ENCODE measurements at regions not wholly inside any gene's neighbourhood (a gene's known extent, or its start where the extent isn't known, plus 50 kb on each side); places are given as distances from the start of the nearest gene placed in this dataset.

GRCh38 chr14:26851793-26852192 lies 254.0 kb upstream of the NOVA1 start:
- no peak for DNase-seq (ENCODE audit: low read depth, low spot score)

DNA sequence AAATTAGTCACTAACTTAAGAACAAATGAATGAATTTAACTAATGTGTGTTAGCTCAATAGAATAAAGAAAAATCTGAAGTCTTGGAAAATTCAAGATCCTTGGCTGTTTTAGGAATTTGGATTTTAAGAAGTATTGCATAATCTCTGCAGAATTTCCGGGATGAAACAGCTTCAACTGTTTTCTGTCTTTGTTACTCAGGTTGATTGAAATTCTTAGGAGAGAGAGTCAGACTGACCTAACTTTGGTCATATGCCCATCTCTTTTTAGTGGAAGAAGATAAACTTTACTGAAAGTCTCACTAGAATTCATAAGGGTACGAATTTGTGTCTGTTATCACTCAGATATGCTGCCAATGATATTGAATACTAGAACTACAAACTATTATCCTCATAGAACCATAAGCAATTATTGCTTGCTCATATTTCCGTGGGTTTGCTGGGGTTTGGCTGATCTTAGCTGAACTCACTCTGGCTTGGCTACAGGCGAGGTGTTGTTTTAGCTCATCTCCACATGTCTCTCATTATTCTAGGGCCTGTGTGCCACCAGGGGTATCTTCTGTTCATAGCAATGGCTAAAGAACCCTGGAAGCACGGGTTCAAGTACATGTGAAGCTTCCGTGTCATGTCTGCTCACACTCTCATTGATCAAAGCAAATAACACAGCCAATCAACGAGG lies 257.4 kb upstream of the NOVA1 start:
- no peak for DNase-seq (ENCODE audit: low read depth, low spot score)

- DNase-seq (ENCODE audit: low read depth, low spot score) = no peak
These were observed 259.2 kb upstream of the NOVA1 start for GRCh38 chr14:26856876-26857518.

DNA sequence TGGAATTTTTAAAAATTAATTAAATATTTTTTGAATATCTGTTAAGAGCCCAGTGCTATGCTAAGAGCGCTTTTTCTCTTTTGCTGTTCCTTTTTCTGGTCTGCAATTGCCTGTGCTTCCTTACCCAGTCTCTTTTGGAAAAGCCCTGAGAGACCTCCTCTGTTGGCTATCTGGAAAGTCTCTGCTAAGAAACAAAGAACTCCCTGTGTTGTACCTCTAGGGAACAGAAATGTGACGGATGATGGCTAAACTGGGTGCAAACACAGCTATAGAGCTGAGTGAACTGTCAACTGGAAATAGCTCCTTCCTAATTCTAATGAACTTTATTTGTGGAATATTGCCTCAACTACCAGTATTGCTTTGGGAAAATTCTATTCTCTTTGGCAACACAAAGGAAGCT lies 261.6 kb upstream of the NOVA1 start:
- no peak for DNase-seq (ENCODE audit: low read depth, low spot score)

- DNase-seq (ENCODE audit: low read depth, low spot score) = no peak
These were observed 262.3 kb upstream of the NOVA1 start for GRCh38 chr14:26860111-26860510.

DNA sequence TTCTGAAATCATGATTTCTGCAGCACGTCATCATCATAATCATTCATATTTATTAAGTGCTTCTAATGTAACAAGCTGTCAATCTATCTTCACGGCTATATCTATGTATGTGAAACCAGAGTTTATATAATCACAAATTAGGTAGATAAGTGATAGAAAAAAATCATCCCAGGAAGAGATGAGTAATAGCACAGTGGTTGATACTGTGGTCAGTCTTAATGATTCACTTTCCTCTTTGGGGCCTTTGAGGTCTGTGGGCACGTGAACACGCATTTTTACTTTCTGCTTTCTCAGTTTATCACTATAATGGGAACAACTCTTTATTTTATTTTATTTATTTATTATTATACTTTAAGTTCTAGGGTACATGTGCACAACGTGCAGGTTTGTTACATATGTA lies 265.9 kb upstream of the NOVA1 start:
- no peak for DNase-seq (ENCODE audit: low read depth, low spot score)

DNA sequence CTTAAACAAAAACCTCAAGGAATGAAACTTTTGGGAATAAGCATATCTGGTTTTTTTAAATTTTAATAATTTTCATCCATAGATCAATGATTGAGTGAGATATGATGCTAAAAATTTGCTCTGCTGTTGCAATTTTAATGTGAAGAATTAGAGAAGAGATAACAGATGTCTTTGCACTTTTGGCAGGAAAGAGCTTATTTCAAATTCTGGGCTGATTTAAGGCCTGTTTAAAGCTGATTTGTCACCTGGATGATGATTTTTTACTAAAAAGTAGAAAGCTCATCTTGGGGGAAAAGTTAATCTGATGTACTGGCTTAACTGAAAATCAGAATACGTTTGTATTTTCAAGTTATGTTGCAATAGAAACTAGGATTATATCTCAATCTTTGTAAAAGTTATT lies 268.9 kb upstream of the NOVA1 start:
- no peak for DNase-seq (ENCODE audit: low read depth, low spot score)

- DNase-seq (ENCODE audit: low read depth, low spot score) = no peak
These were observed 269.4 kb upstream of the NOVA1 start for GRCh38 chr14:26867171-26867757.

GRCh38 chr14:26870096-26870495 lies 272.3 kb upstream of the NOVA1 start:
- DNase-seq (ENCODE audit: low read depth, low spot score) = no peak

- no peak for DNase-seq (ENCODE audit: low read depth, low spot score)
These were observed 273.1 kb upstream of the NOVA1 start for GRCh38 chr14:26870722-26871617.

DNA sequence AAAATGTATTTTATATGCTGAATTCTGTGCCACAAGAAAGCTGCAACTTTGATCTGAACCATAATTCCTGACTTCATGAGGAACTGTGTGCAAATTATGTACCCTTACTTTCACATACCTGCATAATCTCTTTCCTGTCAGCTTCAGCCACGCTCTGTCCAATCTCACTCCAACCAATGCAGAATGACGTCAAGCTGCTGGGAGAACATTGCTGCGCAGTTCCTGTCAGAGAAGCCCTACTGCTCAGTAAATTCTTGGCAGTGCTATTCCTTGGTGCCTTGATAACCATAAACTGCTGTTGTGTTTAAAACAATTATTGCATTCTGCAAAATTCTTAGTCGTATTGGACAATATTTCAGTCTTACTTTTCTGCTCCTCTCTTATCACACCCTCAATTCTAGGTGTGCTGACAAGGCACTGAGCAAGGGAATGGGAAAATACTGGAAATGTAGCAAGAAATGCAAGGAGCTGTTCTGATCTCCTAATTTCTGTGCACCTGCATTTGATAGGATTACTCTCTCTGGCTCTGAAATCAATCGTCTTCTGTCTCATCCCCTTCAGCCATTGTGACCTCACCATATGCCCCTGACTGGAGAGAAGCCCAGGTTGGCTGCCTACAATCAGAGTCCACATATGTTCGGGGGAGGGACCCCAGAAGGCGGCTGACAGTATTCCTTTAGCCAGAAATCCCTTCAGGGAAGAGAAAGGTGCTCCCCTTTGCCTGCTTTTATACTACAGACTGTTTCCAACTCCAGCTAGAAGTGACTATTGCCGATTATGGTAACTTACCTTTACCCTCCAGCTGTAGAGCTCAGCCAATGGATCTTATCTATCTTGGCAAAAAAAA lies 274.9 kb upstream of the NOVA1 start:
- DNase-seq (ENCODE audit: low read depth, low spot score) = no peak

DNA sequence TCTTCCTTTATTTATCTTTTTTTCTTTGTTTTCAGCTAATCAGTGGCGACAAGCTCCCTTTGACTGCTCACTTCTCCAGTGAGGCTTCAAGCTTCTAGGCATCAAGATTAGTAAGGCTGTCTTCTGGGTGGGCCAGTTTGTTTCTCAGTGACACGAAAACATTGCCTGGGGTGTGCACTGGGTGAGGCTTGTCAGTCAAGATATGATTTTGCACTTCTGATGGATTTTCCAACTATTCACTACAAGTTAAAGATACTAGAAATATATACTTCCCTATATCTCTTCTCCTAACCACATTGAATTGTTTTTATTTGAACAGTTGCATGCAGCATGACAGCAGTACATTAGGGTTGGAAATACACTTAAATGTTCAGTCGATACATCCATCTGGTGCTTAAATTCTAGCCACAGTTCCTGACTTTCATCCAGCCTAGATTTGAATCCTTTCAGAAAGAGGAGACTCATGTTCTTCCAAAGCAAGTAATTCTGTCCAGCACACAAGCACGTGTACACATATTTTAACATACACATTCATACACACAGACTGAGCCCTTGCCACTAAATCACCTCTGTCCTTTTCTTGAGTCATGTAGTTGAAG lies 275.6 kb upstream of the NOVA1 start:
- DNase-seq (ENCODE audit: low read depth, low spot score) = no peak

DNA sequence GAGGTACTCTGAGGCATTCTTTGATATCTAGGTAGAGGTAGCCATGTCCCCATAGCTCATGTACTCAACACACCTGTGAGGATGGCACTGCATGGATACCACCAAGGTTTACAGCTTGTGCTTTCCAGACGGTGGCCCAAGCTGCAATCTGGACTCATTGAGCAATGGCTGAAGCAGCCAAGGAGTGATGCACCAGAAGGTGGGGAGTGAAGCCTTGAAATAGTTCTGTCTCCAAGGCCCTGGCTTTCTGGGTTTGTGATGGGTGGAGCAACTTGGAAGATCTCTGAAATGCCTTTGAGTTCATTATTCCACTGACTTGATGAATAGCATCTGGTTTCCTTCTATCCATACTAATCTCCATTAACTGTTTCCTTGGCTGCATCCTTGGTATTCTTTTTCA lies 290.0 kb upstream of the NOVA1 start:
- DNase-seq (ENCODE audit: low read depth, low spot score) = no peak

DNA sequence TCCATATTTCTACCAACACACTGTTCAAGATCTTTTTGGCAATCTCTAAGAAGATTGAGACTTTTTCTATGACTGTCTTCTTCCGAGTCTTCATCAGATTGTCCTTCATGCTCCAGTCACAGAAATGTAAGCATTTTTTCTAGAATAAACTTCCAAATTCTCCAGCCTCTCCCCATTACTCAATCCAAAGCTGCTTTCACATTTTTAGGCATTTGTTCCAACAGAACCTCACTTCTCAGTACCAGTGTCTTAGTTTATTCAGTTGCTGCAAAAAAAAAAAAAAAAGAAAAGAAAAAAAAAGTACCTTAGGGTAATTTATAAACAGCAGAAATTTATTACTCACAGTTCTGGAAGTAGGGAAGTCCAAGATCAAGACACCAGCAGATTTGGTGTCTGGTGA lies 290.8 kb upstream of the NOVA1 start:
- no peak for DNase-seq (ENCODE audit: low read depth, low spot score)

GRCh38 chr14:26896447-26896846 lies 298.6 kb upstream of the NOVA1 start:
- DNase-seq (ENCODE audit: low read depth, low spot score) = no peak

GRCh38 chr14:26897196-26897595 lies 299.4 kb upstream of the NOVA1 start:
- DNase-seq (ENCODE audit: low read depth, low spot score) = no peak

DNA sequence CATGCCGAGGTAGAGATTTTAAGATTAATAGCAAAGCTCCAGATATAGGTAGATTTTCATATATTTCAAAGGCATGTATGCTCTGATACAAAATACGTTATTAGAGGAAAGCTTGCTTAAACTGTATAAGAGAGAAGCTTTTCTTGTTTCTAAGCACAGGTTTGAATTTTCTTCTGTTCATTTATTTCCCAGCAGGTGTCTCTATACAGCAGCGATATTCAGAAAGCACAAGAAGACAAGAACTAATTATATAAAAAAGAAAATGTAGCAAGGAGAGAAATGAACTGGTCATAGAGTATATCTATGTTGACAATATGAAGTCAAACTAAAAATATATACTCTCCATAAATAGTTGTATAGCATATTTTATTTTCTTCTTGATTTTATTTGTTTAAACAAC lies 307.4 kb upstream of the NOVA1 start:
- DNase-seq (ENCODE audit: low read depth, low spot score) = no peak

DNA sequence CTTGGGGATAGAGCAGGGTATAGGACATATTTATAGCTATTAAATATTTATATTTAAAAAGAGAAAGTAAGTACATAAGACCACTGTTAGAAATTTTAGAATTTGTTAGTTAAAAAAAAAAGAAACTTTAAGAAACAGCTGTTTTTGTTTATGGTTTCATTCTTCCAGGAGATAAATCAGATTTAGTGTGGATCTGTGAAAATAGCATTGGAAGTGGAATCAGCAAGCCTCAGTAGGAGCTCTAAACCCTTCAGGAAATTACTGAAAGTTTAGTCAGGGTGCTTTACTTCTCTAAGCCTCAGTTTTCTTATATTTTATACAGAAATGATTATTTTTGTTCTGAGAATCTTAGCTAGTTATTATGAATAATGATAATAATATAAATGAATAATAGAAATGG lies 316.0 kb upstream of the NOVA1 start:
- DNase-seq (ENCODE audit: low read depth, low spot score) = no peak

- DNase-seq (ENCODE audit: low read depth, low spot score) = no peak
These were observed 319.3 kb upstream of the NOVA1 start for GRCh38 chr14:26917086-26917485.

- DNase-seq (ENCODE audit: low read depth, low spot score) = no peak
These were observed 328.2 kb upstream of the NOVA1 start for GRCh38 chr14:26925876-26926584.
